A673 (cell line): ENCODE measurements at regions not wholly inside any gene's neighbourhood (a gene's known extent, or its start where the extent isn't known, plus 50 kb on each side); places are given as distances from the start of the nearest gene placed in this dataset.
A peak's percentile ranks its signal among the peaks of the same experiment; 100 is the strongest.

Experiments
- BruUV-seq: library from RNA; stranded (reverse); fragments of 400-500 nt; replicated peaks from 2 replicates; lab custom pipeline; 2021; lab: Mats Ljungman, UMichigan
- CTCF ChIA-PET: fragments of 300-600 bp; sonication (Branson Sonifier 250); formaldehyde crosslinking; loops from one replicate; lab custom pipeline; 2022; ENCODE audit warnings: antibody characterized with exemption; lab: Charles Lee
- POLR2A ChIA-PET: fragments of 300-600 bp; sonication (Branson Sonifier 250); formaldehyde crosslinking; loops from one replicate; lab custom pipeline; 2022; ENCODE audit warnings: antibody characterized with exemption; ENCODE audit not compliant: low non-redundant PET; lab: Charles Lee
- DNase-seq: peaks from one replicate; pipeline ENCODE4 v3.0.0-alpha.2; 2015; ENCODE audit warnings: low spot score
- H3K27ac ChIP-seq: fragments of 200-600 bp; sonication (generic); 2 replicates; pipeline ENCODE4 v1.5.1; 2016; ENCODE audit warnings: mixed run types, low read depth, mild to moderate bottlenecking, mixed read lengths, antibody characterized with exemption, low read length; ENCODE audit not compliant: poor library complexity, severe bottlenecking
- H3K27me3 ChIP-seq: fragments of 200-600 bp; sonication (generic); replicated peaks from 2 replicates; pipeline ENCODE4 v1.6.1; 2017; ENCODE audit warnings: mixed run types, low read depth, mild to moderate bottlenecking, mixed read lengths, antibody characterized with exemption, low read length; ENCODE audit not compliant: insufficient read depth, poor library complexity
- H3K36me3 ChIP-seq: fragments of 200-600 bp; sonication (generic); 2 replicates; pipeline ENCODE4 v1.6.1; 2016; ENCODE audit warnings: mixed run types, mild to moderate bottlenecking, mixed read lengths, antibody characterized with exemption, low read length; ENCODE audit not compliant: insufficient read depth, poor library complexity, severe bottlenecking
- H3K4me1 ChIP-seq: fragments of 200-600 bp; sonication (generic); 2 replicates; pipeline ENCODE4 v1.6.1; 2017; ENCODE audit warnings: mixed run types, mild to moderate bottlenecking, mixed read lengths, antibody characterized with exemption, low read length; ENCODE audit not compliant: insufficient read depth, poor library complexity, severe bottlenecking
- H3K4me3 ChIP-seq: fragments of 200-600 bp; sonication (generic); 2 replicates; pipeline ENCODE4 v1.5.1; 2016; ENCODE audit warnings: low read depth, mixed run types, mild to moderate bottlenecking, mixed read lengths, low read length; ENCODE audit not compliant: poor library complexity, severe bottlenecking
- H3K9me3 ChIP-seq: fragments of 200-600 bp; sonication (generic); 2 replicates; pipeline ENCODE4 v1.6.1; 2016; ENCODE audit warnings: mixed run types, low read depth, mild to moderate bottlenecking, mixed read lengths, antibody characterized with exemption, low read length; ENCODE audit not compliant: poor library complexity, severe bottlenecking
- EZH2 ChIP-seq: fragments of 200-600 bp; sonication (generic); IDR thresholded peaks from 2 replicates; pipeline ENCODE4 v1.6.1; 2017; ENCODE audit warnings: borderline replicate concordance, low read depth, mild to moderate bottlenecking, mixed read lengths, antibody characterized with exemption, low read length; ENCODE audit not compliant: poor library complexity, severe bottlenecking
- intact Hi-C: fragments of 100-400 bp; cut with micrococcal nuclease; formaldehyde crosslinking; loops from one replicate; pipeline ENCODE4 v1.10.0; 2022; ENCODE audit not compliant: unreplicated experiment
- TF ChIP-seq, protein P1 (sequence below): fragments of 300-800, 200-600 bp; sonication (generic); conservative IDR thresholded peaks from 2 replicates; pipeline ENCODE4 v1.5.1; 2017; ENCODE audit warnings: low read depth, mild to moderate bottlenecking, antibody characterized with exemption, low read length, moderate library complexity, mixed read lengths

DNA sequence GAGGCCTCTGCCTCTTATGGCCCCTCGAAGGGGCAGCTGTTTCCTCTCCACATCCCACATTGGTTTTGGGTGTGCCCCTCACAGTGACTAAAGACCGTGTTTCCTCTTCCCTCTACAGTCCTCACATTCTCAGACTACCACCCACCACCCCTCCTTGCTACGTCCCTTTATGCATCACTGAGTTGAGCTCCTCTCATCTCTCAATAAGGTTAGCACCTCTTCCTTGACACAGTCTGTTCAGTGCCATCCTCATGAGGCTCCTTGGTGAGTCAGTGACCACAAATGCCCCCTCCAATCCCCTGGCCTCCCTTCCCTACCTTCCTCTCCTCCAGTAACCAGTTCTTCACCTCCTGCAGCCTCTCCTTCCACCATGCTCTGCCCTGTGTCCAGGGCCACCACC lies 239.1 kb upstream of the MYO3A start:
- Histone ChIP-seq H3K4me1 (no peaks in the 10 kb centered on the region), H3K36me3 (no peaks in the 10 kb centered on the region), H3K27ac (no peak overlapping the region), H3K9me3 (no peaks in the 10 kb centered on the region), H3K27me3 (no peaks in the 10 kb centered on the region), H3K4me3 (no peak overlapping the region)
- intact Hi-C loops = no loop called here
- POLR2A ChIA-PET = no interaction called here
- DNase-seq = no peak
- CTCF ChIA-PET = interaction anchor here (0.6 kb wide), 1 partner anchor 643 kb away, joined by 3 read pairs; no protein-coding TSS in a partner anchor
- no TSS peak for BruUV-seq
- TF ChIP-seq, protein P1, sequence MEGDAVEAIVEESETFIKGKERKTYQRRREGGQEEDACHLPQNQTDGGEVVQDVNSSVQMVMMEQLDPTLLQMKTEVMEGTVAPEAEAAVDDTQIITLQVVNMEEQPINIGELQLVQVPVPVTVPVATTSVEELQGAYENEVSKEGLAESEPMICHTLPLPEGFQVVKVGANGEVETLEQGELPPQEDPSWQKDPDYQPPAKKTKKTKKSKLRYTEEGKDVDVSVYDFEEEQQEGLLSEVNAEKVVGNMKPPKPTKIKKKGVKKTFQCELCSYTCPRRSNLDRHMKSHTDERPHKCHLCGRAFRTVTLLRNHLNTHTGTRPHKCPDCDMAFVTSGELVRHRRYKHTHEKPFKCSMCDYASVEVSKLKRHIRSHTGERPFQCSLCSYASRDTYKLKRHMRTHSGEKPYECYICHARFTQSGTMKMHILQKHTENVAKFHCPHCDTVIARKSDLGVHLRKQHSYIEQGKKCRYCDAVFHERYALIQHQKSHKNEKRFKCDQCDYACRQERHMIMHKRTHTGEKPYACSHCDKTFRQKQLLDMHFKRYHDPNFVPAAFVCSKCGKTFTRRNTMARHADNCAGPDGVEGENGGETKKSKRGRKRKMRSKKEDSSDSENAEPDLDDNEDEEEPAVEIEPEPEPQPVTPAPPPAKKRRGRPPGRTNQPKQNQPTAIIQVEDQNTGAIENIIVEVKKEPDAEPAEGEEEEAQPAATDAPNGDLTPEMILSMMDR = no peak
- TF ChIP-seq EZH2 = no peak

DNA sequence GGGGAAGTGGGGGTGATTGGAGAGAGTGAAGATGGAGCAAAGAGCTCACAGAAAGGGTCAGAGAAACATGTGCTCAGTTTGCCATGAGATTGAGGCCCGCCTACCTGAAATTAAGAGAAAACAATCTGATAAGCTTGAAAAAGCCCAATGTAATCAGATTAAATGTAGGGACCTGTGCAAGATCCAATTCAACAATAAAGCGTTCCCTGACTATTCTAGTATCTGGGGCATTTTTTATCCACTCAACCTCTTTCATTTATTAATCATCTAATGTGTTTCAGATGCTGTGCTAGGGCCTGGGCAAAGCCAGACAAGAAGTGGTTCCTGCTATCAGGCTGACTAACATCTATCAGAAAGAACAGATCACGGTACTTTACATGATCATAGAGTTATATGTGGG lies 238.4 kb upstream of the MYO3A start:
- POLR2A ChIA-PET = no interaction called here
- CTCF ChIA-PET = no interaction called here
- Histone ChIP-seq H3K4me1 (no peaks in the 10 kb centered on the region), H3K4me3 (no peak overlapping the region), H3K27me3 (no peaks in the 10 kb centered on the region), H3K9me3 (no peaks in the 10 kb centered on the region), H3K27ac (no peak overlapping the region), H3K36me3 (no peaks in the 10 kb centered on the region)
- no TSS peak for BruUV-seq
- TF ChIP-seq EZH2 = no peak
- TF ChIP-seq, protein P1 = no peak
- DNase-seq = no peak
- intact Hi-C loops = no loop called here

DNA sequence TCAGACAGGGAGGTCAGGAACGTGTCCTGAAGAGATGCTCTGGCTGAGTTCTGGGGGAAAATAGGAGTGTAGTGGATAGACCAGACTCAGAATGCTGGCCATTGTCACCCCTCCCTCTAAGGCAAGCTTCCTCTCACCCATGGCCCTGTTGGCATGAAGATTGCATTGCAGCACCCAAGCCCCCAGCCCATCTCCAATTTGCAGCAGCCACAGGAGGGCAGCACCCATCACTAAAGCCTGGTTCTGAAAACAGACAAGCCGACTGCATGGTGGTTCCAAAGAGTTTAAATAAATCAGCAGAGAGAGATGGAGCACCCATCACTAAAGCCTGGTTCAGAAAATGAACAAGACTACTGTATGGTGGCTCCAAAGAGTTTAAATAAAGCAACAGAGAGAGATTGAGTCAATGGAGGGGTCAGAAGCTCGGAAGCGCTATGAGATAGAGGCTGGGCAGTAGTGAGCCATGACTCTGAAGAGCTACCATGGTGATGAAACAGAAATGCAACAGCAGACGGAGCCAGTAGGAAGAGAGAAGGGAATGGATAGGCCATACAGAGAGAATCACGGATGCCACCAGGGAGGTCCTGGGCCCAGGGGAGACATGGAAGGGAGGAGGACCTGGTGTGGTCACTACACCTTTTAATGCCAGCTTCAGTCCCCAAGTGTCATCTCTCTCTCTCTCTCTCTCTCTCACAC lies 237.9 kb upstream of the MYO3A start:
- BruUV-seq = no TSS peak
- CTCF ChIA-PET = interaction anchor here (0.6 kb wide), 1 partner anchor 747 kb away, joined by 3 read pairs; no protein-coding TSS in a partner anchor
- Histone ChIP-seq H3K4me1 (no peaks in the 10 kb centered on the region), H3K4me3 (no peak overlapping the region), H3K27me3 (no peaks in the 10 kb centered on the region), H3K9me3 (no peaks in the 10 kb centered on the region), H3K36me3 (no peaks in the 10 kb centered on the region), H3K27ac (no peak overlapping the region)
- no peak for DNase-seq
- POLR2A ChIA-PET = no interaction called here
- intact Hi-C loops = no loop called here
- TF ChIP-seq, protein P1 = peak; percentile 50
- no peak for TF ChIP-seq EZH2
